Activated T-helper 1 cell treated with anti-CD3 and anti-CD28 coated beads, Interleukin-12 subunit alpha, Interleukin-12 subunit beta, Interleukin-2, Interleukin-4 antibody, amounts not matched to agents 30 ng/mL and 10 ng/mL and 1 ng/mL, durations not matched to agents 14 hours and 24 hours and 36 hours (primary cell): ENCODE measurements at regions not wholly inside any gene's neighbourhood (a gene's known extent, or its start where the extent isn't known, plus 50 kb on each side); places are given as distances from the start of the nearest gene placed in this dataset.

Source experiments
- DNase-seq: peaks from one replicate; pipeline ENCODE4 v3.0.0; 2021; ENCODE audit warnings: low spot score
- H3K27ac Mint-ChIP-seq: one replicate; pipeline ENCODE4 v1.8.0; 2021; ENCODE audit warnings: mild to moderate bottlenecking, mixed read lengths
- H3K27me3 Mint-ChIP-seq: one replicate; pipeline ENCODE4 v1.8.0; 2022; ENCODE audit warnings: mild to moderate bottlenecking, moderate library complexity, mixed read lengths; ENCODE audit not compliant: insufficient read depth
- H3K36me3 Mint-ChIP-seq: one replicate; pipeline ENCODE4 v1.8.0; 2021; ENCODE audit warnings: low read depth, mixed read lengths
- H3K4me1 Mint-ChIP-seq: one replicate; pipeline ENCODE4 v1.8.0; 2021; ENCODE audit warnings: low read depth, mixed read lengths
- H3K4me3 Mint-ChIP-seq: one replicate; pipeline ENCODE4 v1.8.0; 2021; ENCODE audit warnings: mild to moderate bottlenecking, moderate library complexity, mixed read lengths
- H3K9me3 Mint-ChIP-seq: one replicate; pipeline ENCODE4 v1.8.0; 2021; ENCODE audit warnings: mixed read lengths
- intact Hi-C: fragments of 100-400 bp; cut with micrococcal nuclease; formaldehyde crosslinking; loops from one replicate; pipeline ENCODE4 v1.15.1; 2024

- H3K4me1 Mint-ChIP-seq: no peaks in the 10 kb centered on the region
These were observed 467.0 kb downstream of the LRIG3 start for GRCh38 chr12:58453306-58453705.

GRCh38 chr12:58455136-58455535 lies 465.2 kb downstream of the LRIG3 start:
- Mint-ChIP-seq H3K4me1 (no peaks in the 10 kb centered on the region), H3K4me3 (no peak overlapping the region), H3K27me3 (peaks cover 3% of the 10 kb centered on the region), H3K9me3 (no peaks in the 10 kb centered on the region), H3K27ac (no peak overlapping the region), H3K36me3 (no peaks in the 10 kb centered on the region)
- no peak for DNase-seq
- intact Hi-C loops: no loop called here

More at GRCh38 chr12:58453306-58453705, 467.0 kb downstream of the LRIG3 start:
- Mint-ChIP-seq H3K27me3 (peaks cover 6% of the 10 kb centered on the region), H3K27ac (no peak overlapping the region), H3K4me3 (no peak overlapping the region), H3K36me3 (no peaks in the 10 kb centered on the region), H3K9me3 (no peaks in the 10 kb centered on the region)
- intact Hi-C loops: no loop called here
- DNase-seq: no peak

DNA sequence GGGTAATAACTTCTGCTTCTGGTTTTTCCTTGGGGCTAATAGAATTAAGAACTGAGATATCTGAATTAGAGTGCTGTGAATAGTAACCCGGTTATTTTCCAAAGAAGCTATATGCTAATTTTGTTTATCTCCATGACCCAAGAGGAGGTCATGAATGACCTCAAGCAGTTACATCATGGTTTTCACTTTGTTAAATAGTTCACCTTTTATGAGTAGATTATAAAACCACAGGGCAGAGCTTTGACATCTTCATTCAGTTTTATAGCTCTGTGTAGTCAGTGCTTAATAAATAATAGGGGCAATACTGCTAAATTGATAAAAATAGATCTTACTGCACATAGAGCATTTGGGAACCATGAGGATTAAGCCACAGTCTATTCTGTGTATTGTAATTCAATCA lies 462.2 kb downstream of the LRIG3 start:
- DNase-seq: no peak
- Mint-ChIP-seq H3K27ac (no peak overlapping the region), H3K4me3 (no peak overlapping the region), H3K27me3 (peaks cover 3% of the 10 kb centered on the region), H3K4me1 (no peaks in the 10 kb centered on the region), H3K36me3 (no peaks in the 10 kb centered on the region), H3K9me3 (no peaks in the 10 kb centered on the region)
- intact Hi-C loops: no loop called here

DNA sequence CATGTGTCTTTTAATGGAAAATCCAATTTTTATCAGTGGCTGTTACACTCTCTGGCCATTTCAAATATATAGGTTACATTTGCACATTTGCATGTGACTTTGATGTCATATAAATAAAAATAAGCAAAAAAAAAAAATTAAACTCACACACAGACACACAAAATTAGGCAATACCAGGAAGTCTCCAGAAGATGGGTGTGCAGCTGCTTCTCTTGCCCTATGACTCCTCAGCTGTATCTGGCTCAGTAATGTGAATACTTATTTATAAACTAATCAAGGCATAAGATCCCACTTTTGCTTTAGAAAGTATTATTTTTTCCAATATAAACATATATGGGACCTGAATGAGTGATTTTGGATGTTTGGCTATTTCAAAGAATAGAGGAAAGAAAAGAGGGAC lies 461.1 kb downstream of the LRIG3 start:
- H3K27me3 Mint-ChIP-seq: peaks cover 3% of the 10 kb centered on the region
- no peaks in the 10 kb centered on the region for H3K4me1 Mint-ChIP-seq
- no peaks in the 10 kb centered on the region for H3K36me3 Mint-ChIP-seq
- H3K27ac Mint-ChIP-seq: no peak overlapping the region
- H3K9me3 Mint-ChIP-seq: no peaks in the 10 kb centered on the region
- H3K4me3 Mint-ChIP-seq: no peak overlapping the region
- no peak for DNase-seq
- intact Hi-C loops: no loop called here

DNA sequence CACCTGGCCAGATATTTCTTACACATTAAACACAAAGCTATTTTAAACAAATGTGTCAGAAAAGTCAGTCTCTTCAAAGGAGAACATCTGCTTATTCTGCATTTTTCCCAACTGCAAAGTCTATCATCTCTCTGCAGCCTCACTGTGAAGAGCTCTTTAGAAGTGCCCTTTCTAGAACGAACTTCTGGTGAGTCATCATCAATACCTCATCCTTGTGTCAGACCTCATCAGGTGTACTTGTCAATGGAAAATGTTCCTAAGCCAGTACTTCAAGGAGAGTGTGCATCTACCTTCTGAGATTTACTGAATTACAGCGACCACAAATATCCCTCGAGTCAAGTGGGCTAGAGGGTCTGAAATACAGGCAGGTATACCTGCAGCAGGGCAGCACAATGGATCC lies 457.3 kb downstream of the LRIG3 start:
- H3K4me3 Mint-ChIP-seq: no peak overlapping the region
- peaks cover 5% of the 10 kb centered on the region for H3K9me3 Mint-ChIP-seq
- no peak overlapping the region for H3K27ac Mint-ChIP-seq
- no peak for DNase-seq
- peaks cover 2% of the 10 kb centered on the region for H3K27me3 Mint-ChIP-seq
- intact Hi-C loops: no loop called here
- no peaks in the 10 kb centered on the region for H3K36me3 Mint-ChIP-seq
- H3K4me1 Mint-ChIP-seq: no peaks in the 10 kb centered on the region

- Mint-ChIP-seq H3K4me3 (no peak overlapping the region), H3K4me1 (no peaks in the 10 kb centered on the region), H3K36me3 (no peaks in the 10 kb centered on the region), H3K9me3 (peaks cover 7% of the 10 kb centered on the region), H3K27me3 (peaks cover 4% of the 10 kb centered on the region), H3K27ac (no peak overlapping the region)
- intact Hi-C loops: no loop called here
- DNase-seq: no peak
These were observed 454.9 kb downstream of the LRIG3 start for GRCh38 chr12:58465418-58465817.

DNA sequence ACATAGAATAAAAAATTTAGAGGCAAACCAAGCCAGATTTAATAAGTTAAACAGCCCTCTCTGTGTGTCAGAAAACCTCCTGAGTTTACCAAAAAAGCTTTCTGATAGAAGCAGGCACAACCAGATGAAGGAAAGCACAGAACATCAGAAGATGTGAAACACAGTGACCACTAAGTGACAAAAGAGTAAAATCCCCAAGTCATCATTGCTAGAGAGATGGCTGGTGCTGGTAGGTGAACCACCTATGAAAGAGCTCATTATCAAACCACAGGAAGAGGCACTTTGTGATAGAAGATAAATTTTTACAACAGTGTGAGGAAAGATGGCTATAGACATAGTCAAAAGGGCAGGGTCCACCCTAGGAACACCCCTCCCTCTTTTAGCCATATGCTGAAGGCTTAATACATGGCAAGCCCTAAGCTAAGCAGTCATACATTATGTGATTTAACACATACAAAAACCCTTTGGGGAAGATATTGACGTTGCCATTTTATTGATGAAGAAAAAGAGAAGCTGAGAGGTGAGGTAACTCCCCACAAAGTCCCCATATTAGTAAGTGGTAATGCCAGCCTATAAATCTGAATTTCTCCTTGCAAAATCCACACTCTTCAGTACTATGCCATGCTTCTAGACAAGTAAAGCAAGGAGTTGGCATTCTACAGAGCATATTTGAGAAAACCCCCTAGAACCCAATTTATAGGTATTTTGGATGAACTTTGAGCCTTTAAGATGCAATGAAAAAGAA lies 449.9 kb downstream of the LRIG3 start:
- Mint-ChIP-seq H3K36me3 (no peaks in the 10 kb centered on the region), H3K27ac (no peak overlapping the region), H3K27me3 (peaks cover 2% of the 10 kb centered on the region), H3K9me3 (peaks cover 4% of the 10 kb centered on the region), H3K4me3 (no peak overlapping the region), H3K4me1 (no peaks in the 10 kb centered on the region)
- DNase-seq: no peak
- intact Hi-C loops: no loop called here

DNA sequence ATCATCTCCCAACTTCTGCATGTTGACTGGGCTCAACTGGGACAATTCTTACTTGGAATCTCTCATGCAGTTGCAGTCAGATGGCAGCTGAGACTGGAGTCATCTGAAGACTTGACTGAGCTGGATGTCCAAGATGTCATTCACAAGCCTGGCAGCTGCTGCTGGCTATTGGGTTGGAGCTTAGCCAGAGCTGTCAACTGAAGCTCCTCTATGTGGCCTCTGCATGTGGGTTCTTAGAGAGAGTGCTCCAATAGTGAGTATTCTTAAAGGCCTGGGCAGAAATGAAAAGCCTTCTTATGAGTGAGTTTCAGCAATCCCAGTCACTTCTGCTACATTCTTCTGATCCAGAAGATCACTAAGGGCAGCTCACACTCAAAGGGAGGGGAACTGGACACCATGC lies 440.9 kb downstream of the LRIG3 start:
- H3K4me3 Mint-ChIP-seq: no peak overlapping the region
- no peak overlapping the region for H3K27ac Mint-ChIP-seq
- no peak for DNase-seq
- no peaks in the 10 kb centered on the region for H3K4me1 Mint-ChIP-seq
- H3K9me3 Mint-ChIP-seq: no peaks in the 10 kb centered on the region
- no peaks in the 10 kb centered on the region for H3K27me3 Mint-ChIP-seq
- H3K36me3 Mint-ChIP-seq: no peaks in the 10 kb centered on the region
- intact Hi-C loops: no loop called here

DNA sequence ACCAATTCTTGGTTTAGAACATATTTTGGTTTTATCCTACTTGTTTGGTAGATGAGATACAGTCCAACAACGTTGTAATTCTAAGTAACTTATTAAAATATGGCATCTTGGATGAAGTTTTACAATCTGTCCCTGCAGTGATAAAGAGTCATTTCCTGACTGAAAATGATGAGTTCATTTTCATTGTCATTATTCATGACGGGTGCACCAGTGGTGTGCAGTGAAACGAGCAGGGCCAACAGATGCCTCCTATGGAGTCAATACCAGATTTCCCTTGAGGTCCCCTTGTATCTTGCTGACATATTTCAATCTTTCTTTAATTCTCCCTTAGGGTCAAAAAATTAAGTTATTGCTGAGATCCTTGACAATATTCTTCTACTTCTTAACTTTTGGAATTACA lies 438.5 kb downstream of the LRIG3 start:
- Mint-ChIP-seq H3K36me3 (no peaks in the 10 kb centered on the region), H3K4me1 (no peaks in the 10 kb centered on the region), H3K4me3 (no peak overlapping the region), H3K27me3 (no peaks in the 10 kb centered on the region), H3K9me3 (no peaks in the 10 kb centered on the region), H3K27ac (no peak overlapping the region)
- no peak for DNase-seq
- intact Hi-C loops: no loop called here

GRCh38 chr12:58487255-58487654 lies 433.0 kb downstream of the LRIG3 start:
- Mint-ChIP-seq H3K27ac (no peak overlapping the region), H3K27me3 (no peaks in the 10 kb centered on the region), H3K4me3 (no peak overlapping the region), H3K36me3 (no peaks in the 10 kb centered on the region), H3K4me1 (no peaks in the 10 kb centered on the region), H3K9me3 (no peaks in the 10 kb centered on the region)
- intact Hi-C loops: no loop called here
- DNase-seq: no peak

- H3K4me1 Mint-ChIP-seq: no peaks in the 10 kb centered on the region
- no peak for DNase-seq
- no peak overlapping the region for H3K27ac Mint-ChIP-seq
- no peak overlapping the region for H3K4me3 Mint-ChIP-seq
- H3K36me3 Mint-ChIP-seq: no peaks in the 10 kb centered on the region
- intact Hi-C loops: no loop called here
- no peaks in the 10 kb centered on the region for H3K9me3 Mint-ChIP-seq
- no peaks in the 10 kb centered on the region for H3K27me3 Mint-ChIP-seq
These were observed 432.6 kb downstream of the LRIG3 start for GRCh38 chr12:58487678-58488161.

DNA sequence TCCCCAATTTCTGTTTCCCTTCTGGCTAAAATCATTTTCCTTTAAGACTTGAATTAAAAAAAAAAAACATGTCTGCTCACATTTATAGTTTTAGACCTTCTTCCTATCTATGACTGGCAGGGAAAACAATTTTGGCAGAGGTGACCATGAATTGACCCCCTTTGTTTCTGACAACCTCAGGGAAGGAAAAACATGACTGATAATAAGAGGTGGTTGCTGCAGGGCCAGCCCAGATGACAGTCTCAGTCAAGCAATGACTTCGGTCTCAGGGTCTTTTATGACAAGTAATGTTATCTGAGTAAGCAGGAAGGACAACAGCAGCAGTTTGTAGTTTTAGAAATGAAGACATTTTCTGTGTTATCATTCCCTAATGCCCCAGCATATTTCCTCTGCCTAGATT lies 430.9 kb downstream of the LRIG3 start:
- H3K27me3 Mint-ChIP-seq: no peaks in the 10 kb centered on the region
- DNase-seq: no peak
- no peaks in the 10 kb centered on the region for H3K36me3 Mint-ChIP-seq
- no peaks in the 10 kb centered on the region for H3K4me1 Mint-ChIP-seq
- intact Hi-C loops: no loop called here
- H3K9me3 Mint-ChIP-seq: no peaks in the 10 kb centered on the region
- no peak overlapping the region for H3K27ac Mint-ChIP-seq
- H3K4me3 Mint-ChIP-seq: no peak overlapping the region

DNA sequence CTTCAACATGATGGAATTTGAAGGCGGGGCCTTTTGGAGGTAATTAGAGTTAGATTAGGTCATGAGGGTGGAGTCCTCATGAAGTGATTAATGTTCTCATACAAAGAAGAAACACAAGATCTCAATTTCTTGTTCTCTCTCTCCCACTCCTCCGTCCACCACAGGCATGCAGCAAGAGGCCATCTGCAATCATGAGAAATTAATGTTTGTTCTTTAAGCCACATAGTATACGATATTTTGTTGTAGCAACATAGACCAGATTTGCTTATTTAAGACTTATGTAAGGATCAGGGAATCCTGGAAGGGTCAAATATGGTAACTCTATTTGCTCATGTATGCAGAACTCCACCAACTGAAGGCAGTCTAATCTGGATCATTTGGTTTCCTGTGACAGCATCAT lies 429.0 kb downstream of the LRIG3 start:
- no peaks in the 10 kb centered on the region for H3K4me1 Mint-ChIP-seq
- no peak for DNase-seq
- H3K27me3 Mint-ChIP-seq: no peaks in the 10 kb centered on the region
- intact Hi-C loops: no loop called here
- no peaks in the 10 kb centered on the region for H3K9me3 Mint-ChIP-seq
- H3K36me3 Mint-ChIP-seq: no peaks in the 10 kb centered on the region
- no peak overlapping the region for H3K27ac Mint-ChIP-seq
- no peak overlapping the region for H3K4me3 Mint-ChIP-seq
